Liver (tissue), 8 donors: ENCODE measurements at regions not wholly inside any gene's neighbourhood (a gene's known extent, or its start where the extent isn't known, plus 50 kb on each side); places are given as distances from the start of the nearest gene placed in this dataset.

Experiments
- DNase-seq: peaks from one replicate; pipeline ENCODE4 v3.0.0-alpha.2; 2017; ENCODE audit warnings: low spot score
- H3K27ac ChIP-seq, 2 donors: one replicate each; pipeline ENCODE4 v1.7.0; 2013; ENCODE audit warnings: inconsistent platforms in 2 of 2, low read length in 2 of 2, control low read depth in 1 of 2, low read depth in 1 of 2, mild to moderate bottlenecking in 1 of 2
- H3K27me3 ChIP-seq, 4 donors: one replicate each; pipeline versions ENCODE4 v1.6.1 to v1.7.0; 2013; ENCODE audit warnings: low read length in 3 of 4, inconsistent platforms in 1 of 4, mild to moderate bottlenecking in 1 of 4, moderate library complexity in 1 of 4; ENCODE audit not compliant: control insufficient read depth in 4 of 4, insufficient read depth in 4 of 4
- H3K36me3 ChIP-seq, 4 donors: one replicate each; pipeline versions ENCODE4 v1.6.1 to v1.7.0; 2013; ENCODE audit warnings: low read length in 3 of 4, mild to moderate bottlenecking in 3 of 4, low read depth in 1 of 4, moderate library complexity in 1 of 4; ENCODE audit not compliant: control insufficient read depth in 4 of 4, insufficient read depth in 3 of 4
- H3K4me1 ChIP-seq, 4 donors: one replicate each; pipeline versions ENCODE4 v1.6.1 to v1.7.0; 2013; ENCODE audit warnings: low read length in 3 of 4, mild to moderate bottlenecking in 3 of 4, moderate library complexity in 1 of 4; ENCODE audit not compliant: control insufficient read depth in 4 of 4, insufficient read depth in 4 of 4
- H3K4me3 ChIP-seq, 3 donors: one replicate each; pipeline versions ENCODE4 v1.6.1 to v1.7.0; 2013; ENCODE audit warnings: low read length in 3 of 3, control low read depth in 1 of 3, low read depth in 1 of 3, mild to moderate bottlenecking in 1 of 3
- H3K9ac ChIP-seq, 2 donors: one replicate each; pipeline ENCODE4 v1.7.0; 2013; ENCODE audit warnings: low read length in 2 of 2, mild to moderate bottlenecking in 2 of 2, moderate library complexity in 2 of 2, control low read depth in 1 of 2, low read depth in 1 of 2
- H3K9me3 ChIP-seq, 4 donors: one replicate each; pipeline versions ENCODE4 v1.6.1 to v1.7.0; 2013; ENCODE audit warnings: low read length in 3 of 4; ENCODE audit not compliant: control insufficient read depth in 4 of 4
- EGR1 ChIP-seq, 2 donors: IDR thresholded peaks; 2 replicates each; pipeline ENCODE4 v1.6.1; 2016 to 2018; ENCODE audit warnings: antibody characterized with exemption in 2 of 2, low read depth in 2 of 2
- FOXA1 ChIP-seq: IDR thresholded peaks from 2 replicates; pipeline ENCODE4 v1.6.1; 2016; ENCODE audit warnings: antibody characterized with exemption
- FOXA2 ChIP-seq: IDR thresholded peaks from 2 replicates; pipeline ENCODE4 v1.6.1; 2016; ENCODE audit warnings: antibody characterized with exemption
- GABPA ChIP-seq, 2 donors: IDR thresholded peaks in 1 of 2; conservative IDR thresholded peaks in 1 of 2; 2 replicates each; pipeline ENCODE4 v1.6.1; 2016; ENCODE audit warnings: antibody characterized with exemption in 2 of 2, mild to moderate bottlenecking in 1 of 2, moderate library complexity in 1 of 2
- JUND ChIP-seq, 2 donors: IDR thresholded peaks; 2 replicates each; pipeline ENCODE4 v1.6.1; 2016; ENCODE audit warnings: antibody characterized with exemption in 2 of 2
- NR2F2 ChIP-seq: IDR thresholded peaks from 2 replicates; pipeline ENCODE4 v1.6.1; 2016; ENCODE audit warnings: antibody characterized with exemption
- RXRA ChIP-seq, 2 donors: IDR thresholded peaks; 2 replicates each; pipeline ENCODE4 v1.6.1; 2017 to 2018; ENCODE audit warnings: antibody characterized with exemption in 2 of 2, mild to moderate bottlenecking in 1 of 2
- SP1 ChIP-seq: IDR thresholded peaks from 2 replicates; pipeline ENCODE4 v1.6.1; 2018; ENCODE audit warnings: antibody characterized with exemption, mild to moderate bottlenecking
- TAF1 ChIP-seq: conservative IDR thresholded peaks from 2 replicates; pipeline ENCODE4 v1.6.1; 2016; ENCODE audit warnings: antibody characterized with exemption, mild to moderate bottlenecking
- YY1 ChIP-seq: IDR thresholded peaks from 2 replicates; pipeline ENCODE4 v1.6.1; 2016; ENCODE audit warnings: antibody characterized with exemption, mild to moderate bottlenecking
- WGBS: extraction: QIAGEN DNeasy Blood & Tissue Kit; methylation state at CpG from one replicate; pipeline ENCODE4 v1.1.7; 2013; 5-methylcytosine and 5-hydroxymethylcytosine counted together
- TF ChIP-seq, protein P1 (sequence below): IDR thresholded peaks from 2 replicates; pipeline ENCODE4 v1.6.1; 2016; ENCODE audit warnings: antibody characterized with exemption
- TF ChIP-seq, protein P2 (sequence below): IDR thresholded peaks from 2 replicates; pipeline ENCODE4 v1.6.1; 2016; ENCODE audit warnings: antibody characterized with exemption
- TF ChIP-seq, protein P3 (sequence below): IDR thresholded peaks from 2 replicates; pipeline ENCODE4 v1.6.1; 2016; ENCODE audit warnings: antibody characterized with exemption
- TF ChIP-seq, protein P4 (sequence below): IDR thresholded peaks from 2 replicates; pipeline ENCODE4 v1.6.1; 2016; ENCODE audit warnings: antibody characterized with exemption, mild to moderate bottlenecking
- TF ChIP-seq, protein P5 (sequence below): fragments of 150-350 bp; IDR thresholded peaks from 2 replicates; pipeline ENCODE4 v1.5.1; 2017; ENCODE audit warnings: improper control_type of control experiment, low read depth, low read length; ENCODE audit not compliant: missing input control
- donor health status: healthy.
- donor health status: healthy.
- donor health status: healthy.
- donor health status: healthy.
- donor health status: healthy.

DNA sequence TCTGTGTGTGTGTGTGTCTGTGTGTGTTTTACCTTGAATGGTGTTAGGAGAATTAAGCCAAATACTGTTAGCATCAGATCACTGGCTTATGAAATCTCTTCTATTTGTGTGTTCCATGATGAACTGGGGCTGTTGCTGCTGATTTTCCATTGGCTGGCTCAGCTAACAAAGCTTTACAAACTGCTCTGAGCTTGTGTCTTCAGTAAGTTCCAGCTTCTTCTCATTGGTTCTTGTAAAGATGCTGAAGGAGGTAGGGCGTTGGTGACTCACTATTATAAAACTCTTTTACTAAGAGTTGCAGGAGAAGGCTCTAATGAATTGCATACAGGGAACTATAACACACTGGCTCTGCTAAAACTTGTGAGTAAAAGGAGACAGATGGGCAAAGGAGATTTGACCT lies 136.4 kb upstream of the PRKCQ start:
- H3K27ac ChIP-seq = no peak overlapping the region
- H3K4me3 ChIP-seq = no peak overlapping the region
- H3K36me3 ChIP-seq = no peaks in the 10 kb centered on the region
- DNase-seq = no peak
- H3K4me1 ChIP-seq = no peaks in the 10 kb centered on the region
- no peaks in the 10 kb centered on the region for H3K9me3 ChIP-seq
- H3K9ac ChIP-seq = no peak overlapping the region
- TF ChIP-seq, protein P1, sequence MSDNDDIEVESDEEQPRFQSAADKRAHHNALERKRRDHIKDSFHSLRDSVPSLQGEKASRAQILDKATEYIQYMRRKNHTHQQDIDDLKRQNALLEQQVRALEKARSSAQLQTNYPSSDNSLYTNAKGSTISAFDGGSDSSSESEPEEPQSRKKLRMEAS = no peak
- TF ChIP-seq GABPA (IDR thresholded peaks at IDR 0.05 in 1 of 2, conservative IDR thresholded peaks at IDR 0.05 in 1 of 2) (no peak), FOXA1 (no peak), YY1 (no peak), FOXA2 (no peak), SP1 (no peak), RXRA (IDR thresholded peaks at IDR 0.05) (no peak), TAF1 (no peak), EGR1 (IDR thresholded peaks at IDR 0.05; ENCODE audit: low read depth in 2 of 2) (no peak)
- TF ChIP-seq, protein P2, sequence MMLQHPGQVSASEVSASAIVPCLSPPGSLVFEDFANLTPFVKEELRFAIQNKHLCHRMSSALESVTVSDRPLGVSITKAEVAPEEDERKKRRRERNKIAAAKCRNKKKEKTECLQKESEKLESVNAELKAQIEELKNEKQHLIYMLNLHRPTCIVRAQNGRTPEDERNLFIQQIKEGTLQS = no peak
- TF ChIP-seq, protein P3, sequence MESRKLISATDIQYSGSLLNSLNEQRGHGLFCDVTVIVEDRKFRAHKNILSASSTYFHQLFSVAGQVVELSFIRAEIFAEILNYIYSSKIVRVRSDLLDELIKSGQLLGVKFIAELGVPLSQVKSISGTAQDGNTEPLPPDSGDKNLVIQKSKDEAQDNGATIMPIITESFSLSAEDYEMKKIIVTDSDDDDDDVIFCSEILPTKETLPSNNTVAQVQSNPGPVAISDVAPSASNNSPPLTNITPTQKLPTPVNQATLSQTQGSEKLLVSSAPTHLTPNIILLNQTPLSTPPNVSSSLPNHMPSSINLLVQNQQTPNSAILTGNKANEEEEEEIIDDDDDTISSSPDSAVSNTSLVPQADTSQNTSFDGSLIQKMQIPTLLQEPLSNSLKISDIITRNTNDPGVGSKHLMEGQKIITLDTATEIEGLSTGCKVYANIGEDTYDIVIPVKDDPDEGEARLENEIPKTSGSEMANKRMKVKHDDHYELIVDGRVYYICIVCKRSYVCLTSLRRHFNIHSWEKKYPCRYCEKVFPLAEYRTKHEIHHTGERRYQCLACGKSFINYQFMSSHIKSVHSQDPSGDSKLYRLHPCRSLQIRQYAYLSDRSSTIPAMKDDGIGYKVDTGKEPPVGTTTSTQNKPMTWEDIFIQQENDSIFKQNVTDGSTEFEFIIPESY = no peak
- TF ChIP-seq, protein P4, sequence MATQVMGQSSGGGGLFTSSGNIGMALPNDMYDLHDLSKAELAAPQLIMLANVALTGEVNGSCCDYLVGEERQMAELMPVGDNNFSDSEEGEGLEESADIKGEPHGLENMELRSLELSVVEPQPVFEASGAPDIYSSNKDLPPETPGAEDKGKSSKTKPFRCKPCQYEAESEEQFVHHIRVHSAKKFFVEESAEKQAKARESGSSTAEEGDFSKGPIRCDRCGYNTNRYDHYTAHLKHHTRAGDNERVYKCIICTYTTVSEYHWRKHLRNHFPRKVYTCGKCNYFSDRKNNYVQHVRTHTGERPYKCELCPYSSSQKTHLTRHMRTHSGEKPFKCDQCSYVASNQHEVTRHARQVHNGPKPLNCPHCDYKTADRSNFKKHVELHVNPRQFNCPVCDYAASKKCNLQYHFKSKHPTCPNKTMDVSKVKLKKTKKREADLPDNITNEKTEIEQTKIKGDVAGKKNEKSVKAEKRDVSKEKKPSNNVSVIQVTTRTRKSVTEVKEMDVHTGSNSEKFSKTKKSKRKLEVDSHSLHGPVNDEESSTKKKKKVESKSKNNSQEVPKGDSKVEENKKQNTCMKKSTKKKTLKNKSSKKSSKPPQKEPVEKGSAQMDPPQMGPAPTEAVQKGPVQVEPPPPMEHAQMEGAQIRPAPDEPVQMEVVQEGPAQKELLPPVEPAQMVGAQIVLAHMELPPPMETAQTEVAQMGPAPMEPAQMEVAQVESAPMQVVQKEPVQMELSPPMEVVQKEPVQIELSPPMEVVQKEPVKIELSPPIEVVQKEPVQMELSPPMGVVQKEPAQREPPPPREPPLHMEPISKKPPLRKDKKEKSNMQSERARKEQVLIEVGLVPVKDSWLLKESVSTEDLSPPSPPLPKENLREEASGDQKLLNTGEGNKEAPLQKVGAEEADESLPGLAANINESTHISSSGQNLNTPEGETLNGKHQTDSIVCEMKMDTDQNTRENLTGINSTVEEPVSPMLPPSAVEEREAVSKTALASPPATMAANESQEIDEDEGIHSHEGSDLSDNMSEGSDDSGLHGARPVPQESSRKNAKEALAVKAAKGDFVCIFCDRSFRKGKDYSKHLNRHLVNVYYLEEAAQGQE = no peak
- TF ChIP-seq, protein P5, sequence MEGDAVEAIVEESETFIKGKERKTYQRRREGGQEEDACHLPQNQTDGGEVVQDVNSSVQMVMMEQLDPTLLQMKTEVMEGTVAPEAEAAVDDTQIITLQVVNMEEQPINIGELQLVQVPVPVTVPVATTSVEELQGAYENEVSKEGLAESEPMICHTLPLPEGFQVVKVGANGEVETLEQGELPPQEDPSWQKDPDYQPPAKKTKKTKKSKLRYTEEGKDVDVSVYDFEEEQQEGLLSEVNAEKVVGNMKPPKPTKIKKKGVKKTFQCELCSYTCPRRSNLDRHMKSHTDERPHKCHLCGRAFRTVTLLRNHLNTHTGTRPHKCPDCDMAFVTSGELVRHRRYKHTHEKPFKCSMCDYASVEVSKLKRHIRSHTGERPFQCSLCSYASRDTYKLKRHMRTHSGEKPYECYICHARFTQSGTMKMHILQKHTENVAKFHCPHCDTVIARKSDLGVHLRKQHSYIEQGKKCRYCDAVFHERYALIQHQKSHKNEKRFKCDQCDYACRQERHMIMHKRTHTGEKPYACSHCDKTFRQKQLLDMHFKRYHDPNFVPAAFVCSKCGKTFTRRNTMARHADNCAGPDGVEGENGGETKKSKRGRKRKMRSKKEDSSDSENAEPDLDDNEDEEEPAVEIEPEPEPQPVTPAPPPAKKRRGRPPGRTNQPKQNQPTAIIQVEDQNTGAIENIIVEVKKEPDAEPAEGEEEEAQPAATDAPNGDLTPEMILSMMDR = no peak
- WGBS = 58% methylated on average over 1 of the region's 1 CpG
- no peaks in the 10 kb centered on the region for H3K27me3 ChIP-seq

DNA sequence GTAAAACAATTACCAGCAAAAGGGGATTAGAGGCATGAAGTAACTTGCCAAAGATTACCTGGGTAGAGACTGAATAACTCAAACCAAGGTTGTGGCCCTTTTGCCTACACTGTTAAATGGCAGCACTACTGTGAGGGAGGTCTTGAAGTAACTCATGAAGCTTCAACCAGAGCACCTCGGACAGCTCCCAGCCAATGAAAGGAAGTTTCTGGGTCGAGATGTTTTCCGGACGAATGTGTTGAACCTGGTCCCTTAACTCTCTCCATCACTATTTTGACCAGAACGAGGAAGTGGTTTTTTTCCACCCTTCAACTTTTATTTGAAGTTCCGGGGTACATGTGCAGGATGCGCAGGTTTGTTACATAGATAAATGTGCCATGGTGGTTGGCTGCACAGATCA lies 133.6 kb upstream of the PRKCQ start:
- Histone ChIP-seq H3K27ac (no peak overlapping the region), H3K4me3 (no peak overlapping the region), H3K27me3 (no peaks in the 10 kb centered on the region), H3K36me3 (no peaks in the 10 kb centered on the region), H3K9me3 (no peaks in the 10 kb centered on the region), H3K4me1 (no peaks in the 10 kb centered on the region), H3K9ac (no peak overlapping the region)
- 46% methylated on average over 7 of the region's 7 CpGs for WGBS
- DNase-seq = no peak
- TF ChIP-seq JUND (IDR thresholded peaks at IDR 0.05) = no peak
- TF ChIP-seq RXRA (IDR thresholded peaks at IDR 0.05) = no peak
- TF ChIP-seq NR2F2 = no peak
- TF ChIP-seq, protein P4 = no peak
